Left lung (tissue), 4 donors: ENCODE measurements at regions not wholly inside any gene's neighbourhood (a gene's known extent, or its start where the extent isn't known, plus 50 kb on each side); places are given as distances from the start of the nearest gene placed in this dataset.

Experiments
- ATAC-seq: fragments of 200-7000 bp; cut with Tn5 transposase; one replicate; pipeline ENCODE4 v1.9.1; 2020; ENCODE audit warnings: moderate library complexity
- DNase-seq, 4 donors: peaks; one replicate each; pipeline ENCODE4 v3.0.0-alpha.2; 2013 to 2020
- H3K27ac ChIP-seq, 2 donors: fragments of 200-600 bp; sonication (generic) in 1 of 2; one replicate each; pipeline versions ENCODE4 v1.5.0 to v1.8.0; 2020 to 2021
- H3K27me3 ChIP-seq, 2 donors: fragments of 200-600 bp; sonication (generic) in 1 of 2; one replicate each; pipeline versions ENCODE4 v1.5.0 to v1.8.0; 2020 to 2021
- H3K36me3 ChIP-seq, 2 donors: fragments of 200-600 bp; sonication (generic) in 1 of 2; one replicate each; pipeline versions ENCODE4 v1.5.0 to v1.8.0; 2020 to 2021
- H3K4me1 ChIP-seq, 2 donors: fragments of 200-600 bp; one replicate each; pipeline ENCODE4 v1.8.0; 2021
- H3K4me3 ChIP-seq, 2 donors: fragments of 200-600 bp; sonication (generic) in 1 of 2; one replicate each; pipeline versions ENCODE4 v1.5.0 to v1.8.0; 2020 to 2021; ENCODE audit warnings: mild to moderate bottlenecking in 1 of 2
- H3K9me3 ChIP-seq, 2 donors: fragments of 200-600 bp; sonication (generic) in 1 of 2; one replicate each; pipeline versions ENCODE4 v1.5.0 to v1.8.0; 2020 to 2021
- intact Hi-C, 2 donors: fragments of 100-400 bp; cut with DNase I; formaldehyde crosslinking; loops; one replicate each; pipeline versions ENCODE4 v1.11.2 to v1.14.2; 2022
- TF ChIP-seq, protein P1 (sequence below), 2 donors: fragments of 200-600 bp; sonication (generic) in 1 of 2; IDR thresholded peaks; one replicate each; pipeline versions ENCODE4 v1.5.0 to v1.8.0; 2021; ENCODE audit warnings: antibody characterized with exemption in 2 of 2
- donor health status: DM: no; HTN: yes; CAD: no.
- donor health status: DM: no; HTN: no; CAD: no.

- intact Hi-C loops = no loop called here
- Histone ChIP-seq H3K36me3 (no peaks in the 10 kb centered on the region), H3K4me3 (no peak overlapping the region), H3K27me3 (no peaks in the 10 kb centered on the region), H3K27ac (no peak overlapping the region), H3K9me3 (no peaks in the 10 kb centered on the region), H3K4me1 (peaks cover 12 to 24% of the 10 kb centered on the region in 2 donors)
- ATAC-seq (no peak), DNase-seq (no peak)
- TF ChIP-seq, protein P1, sequence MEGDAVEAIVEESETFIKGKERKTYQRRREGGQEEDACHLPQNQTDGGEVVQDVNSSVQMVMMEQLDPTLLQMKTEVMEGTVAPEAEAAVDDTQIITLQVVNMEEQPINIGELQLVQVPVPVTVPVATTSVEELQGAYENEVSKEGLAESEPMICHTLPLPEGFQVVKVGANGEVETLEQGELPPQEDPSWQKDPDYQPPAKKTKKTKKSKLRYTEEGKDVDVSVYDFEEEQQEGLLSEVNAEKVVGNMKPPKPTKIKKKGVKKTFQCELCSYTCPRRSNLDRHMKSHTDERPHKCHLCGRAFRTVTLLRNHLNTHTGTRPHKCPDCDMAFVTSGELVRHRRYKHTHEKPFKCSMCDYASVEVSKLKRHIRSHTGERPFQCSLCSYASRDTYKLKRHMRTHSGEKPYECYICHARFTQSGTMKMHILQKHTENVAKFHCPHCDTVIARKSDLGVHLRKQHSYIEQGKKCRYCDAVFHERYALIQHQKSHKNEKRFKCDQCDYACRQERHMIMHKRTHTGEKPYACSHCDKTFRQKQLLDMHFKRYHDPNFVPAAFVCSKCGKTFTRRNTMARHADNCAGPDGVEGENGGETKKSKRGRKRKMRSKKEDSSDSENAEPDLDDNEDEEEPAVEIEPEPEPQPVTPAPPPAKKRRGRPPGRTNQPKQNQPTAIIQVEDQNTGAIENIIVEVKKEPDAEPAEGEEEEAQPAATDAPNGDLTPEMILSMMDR (IDR thresholded peaks at IDR 0.05) = no peak
These were observed 151.0 kb downstream of the SEC14L1 start for GRCh38 chr17:77291591-77292386.

GRCh38 chr17:77294761-77295160, 154.0 kb downstream of the SEC14L1 start:
- peaks cover 0 to 11% of the 10 kb centered on the region in 2 donors for H3K4me1 ChIP-seq
- DNase-seq (no peak), ATAC-seq (no peak)
- no peaks in the 10 kb centered on the region for H3K36me3 ChIP-seq
- no peak overlapping the region for H3K27ac ChIP-seq
- H3K4me3 ChIP-seq = no peak overlapping the region
- intact Hi-C loops = no loop called here
- no peaks in the 10 kb centered on the region for H3K27me3 ChIP-seq
- H3K9me3 ChIP-seq = peaks cover 0 to 4% of the 10 kb centered on the region in 2 donors
- TF ChIP-seq, protein P1 (IDR thresholded peaks at IDR 0.05) = no peak

DNA sequence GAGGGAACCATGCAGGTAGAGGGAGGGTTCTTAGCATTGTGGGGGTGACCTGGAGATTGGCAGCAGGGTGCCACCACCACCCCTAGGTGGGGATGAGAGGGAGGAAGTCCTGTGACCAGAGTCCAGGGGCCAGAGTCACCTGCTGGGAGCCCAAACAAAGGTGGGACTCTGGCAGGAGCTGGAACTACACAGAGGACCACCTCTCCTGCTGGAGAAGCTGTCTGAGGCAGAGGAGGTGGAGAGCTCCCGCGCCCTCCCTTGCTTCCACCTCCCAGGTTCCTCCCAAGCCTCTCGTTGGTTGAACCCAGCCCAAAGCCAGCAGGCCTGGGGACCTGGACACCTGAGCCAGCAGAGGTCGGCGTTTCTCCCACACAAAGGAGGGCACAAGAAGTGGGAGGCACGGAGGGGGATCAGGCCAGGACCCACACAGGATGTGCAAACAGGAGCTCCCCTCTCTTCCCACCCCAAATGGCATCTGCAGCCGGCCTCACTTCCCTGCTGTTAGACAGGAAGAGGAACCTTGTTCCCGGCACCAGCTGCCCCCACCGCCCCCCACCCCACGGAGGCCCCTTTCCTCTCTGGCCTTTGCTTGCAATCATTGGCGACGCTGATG, 154.6 kb downstream of the SEC14L1 start:
- Histone ChIP-seq H3K36me3 (no peaks in the 10 kb centered on the region), H3K4me1 (peaks cover 0 to 11% of the 10 kb centered on the region in 2 donors), H3K4me3 (no peak overlapping the region), H3K27me3 (no peaks in the 10 kb centered on the region), H3K9me3 (peaks cover 0 to 4% of the 10 kb centered on the region in 2 donors), H3K27ac (no peak overlapping the region)
- TF ChIP-seq, protein P1 (IDR thresholded peaks at IDR 0.05) = no peak
- DNase-seq (no peak), ATAC-seq (no peak)
- intact Hi-C loops = no loop called here

- Histone ChIP-seq H3K27ac (no peak overlapping the region), H3K4me3 (no peak overlapping the region), H3K9me3 (peaks cover 0 to 4% of the 10 kb centered on the region in 2 donors), H3K27me3 (no peaks in the 10 kb centered on the region), H3K36me3 (no peaks in the 10 kb centered on the region), H3K4me1 (peaks cover 0 to 11% of the 10 kb centered on the region in 2 donors)
- DNase-seq (no peak), ATAC-seq (no peak)
- intact Hi-C loops = no loop called here
- TF ChIP-seq, protein P1 (IDR thresholded peaks at IDR 0.05) = no peak
These were observed 156.1 kb downstream of the SEC14L1 start for GRCh38 chr17:77296769-77297409.
